ENCODE measurements at regions not wholly inside any gene's neighbourhood (a gene's known extent, or its start where the extent isn't known, plus 50 kb on each side); places are given as distances from the start of the nearest gene placed in this dataset.
"Not testable (repeated sequence)": the region's sequence is repeated elsewhere in the genome, so short reads cannot be mapped to it uniquely, and the experiment has no call there.

- no peak for DNase-seq (ENCODE audit: extremely low read depth, low read depth, low spot score)
These were observed 142.6 kb upstream of the NEBL start for GRCh38 chr10:21039721-21040120.

- DNase-seq (ENCODE audit: extremely low read depth, low read depth, low spot score), result no peak
These were observed 139.6 kb upstream of the NEBL start for GRCh38 chr10:21036757-21037156.

- DNase-seq (ENCODE audit: extremely low read depth, low read depth, low spot score), result not testable (repeated sequence)
These were observed 137.7 kb upstream of the NEBL start for GRCh38 chr10:21034770-21035169.

GRCh38 chr10:21034241-21034640 is 137.1 kb upstream of the NEBL start:
- no peak for DNase-seq (ENCODE audit: extremely low read depth, low read depth, low spot score)

- DNase-seq (ENCODE audit: extremely low read depth, low read depth, low spot score), result no peak
These were observed 135.6 kb upstream of the NEBL start for GRCh38 chr10:21032587-21033319.

- DNase-seq (ENCODE audit: extremely low read depth, low read depth, low spot score), result no peak
These were observed 134.2 kb upstream of the NEBL start for GRCh38 chr10:21031232-21031795.

GRCh38 chr10:21030091-21030490 is 133.0 kb upstream of the NEBL start:
- no peak for DNase-seq (ENCODE audit: extremely low read depth, low read depth, low spot score)

- no peak for DNase-seq (ENCODE audit: extremely low read depth, low read depth, low spot score)
These were observed 125.7 kb upstream of the NEBL start for GRCh38 chr10:21022821-21023220.

GRCh38 chr10:21021843-21022594 is 124.9 kb upstream of the NEBL start:
- no peak for DNase-seq (ENCODE audit: extremely low read depth, low read depth, low spot score)

- DNase-seq (ENCODE audit: extremely low read depth, low read depth, low spot score), result no peak
These were observed 124.1 kb upstream of the NEBL start for GRCh38 chr10:21021231-21021630.

GRCh38 chr10:21020545-21020944 is 123.4 kb upstream of the NEBL start:
- no peak for DNase-seq (ENCODE audit: extremely low read depth, low read depth, low spot score)

- no peak for DNase-seq (ENCODE audit: extremely low read depth, low read depth, low spot score)
These were observed 122.3 kb upstream of the NEBL start for GRCh38 chr10:21019436-21019835.

- no peak for DNase-seq (ENCODE audit: extremely low read depth, low read depth, low spot score)
These were observed 118.7 kb upstream of the NEBL start for GRCh38 chr10:21015851-21016250.

- no peak for DNase-seq (ENCODE audit: extremely low read depth, low read depth, low spot score)
These were observed 117.0 kb upstream of the NEBL start for GRCh38 chr10:21014141-21014540.

GRCh38 chr10:21011433-21012018 is 114.4 kb upstream of the NEBL start:
- no peak for DNase-seq (ENCODE audit: extremely low read depth, low read depth, low spot score)

- no peak for DNase-seq (ENCODE audit: extremely low read depth, low read depth, low spot score)
These were observed 113.5 kb upstream of the NEBL start for GRCh38 chr10:21010615-21011014.

GRCh38 chr10:21003240-21003822 is 106.2 kb upstream of the NEBL start:
- DNase-seq (ENCODE audit: extremely low read depth, low read depth, low spot score), result no peak

- DNase-seq (ENCODE audit: extremely low read depth, low read depth, low spot score), result peak; percentile 85
These were observed 105.2 kb upstream of the NEBL start for GRCh38 chr10:21002091-21002878.

- DNase-seq (ENCODE audit: extremely low read depth, low read depth, low spot score), result no peak
These were observed 102.6 kb upstream of the NEBL start for GRCh38 chr10:20999699-21000098.

GRCh38 chr10:20998036-20998435 is 100.9 kb upstream of the NEBL start:
- DNase-seq (ENCODE audit: extremely low read depth, low read depth, low spot score), result no peak
